ENCODE measurements at regions not wholly inside any gene's neighbourhood (a gene's known extent, or its start where the extent isn't known, plus 50 kb on each side); places are given as distances from the start of the nearest gene placed in this dataset.

- TF ChIP-seq EZH2 (IDR thresholded peaks at IDR 0.05) (no peak), POLR2AphosphoS5 (IDR thresholded peaks at IDR 0.05; ENCODE audit: borderline replicate concordance, low read depth, low read length) (no peak), FOXP2 (optimal IDR thresholded peaks at IDR 0.05; ENCODE audit: control extremely low read depth, extremely low read length, insufficient read depth) (no peak)
Observed at GRCh38 chr3:159418571-159419526, 569.8 kb upstream of the IL12A start.

Measured in SK-N-MC (cell line).